Midbrain (tissue), 1 donor: ENCODE measurements at regions not wholly inside any gene's neighbourhood (a gene's known extent, or its start where the extent isn't known, plus 50 kb on each side); places are given as distances from the start of the nearest gene placed in this dataset.

ENCODE experiments used
- DNase-seq: peaks from one replicate; lab custom pipeline; 2025; lab: John Stamatoyannopoulos, UW

DNA sequence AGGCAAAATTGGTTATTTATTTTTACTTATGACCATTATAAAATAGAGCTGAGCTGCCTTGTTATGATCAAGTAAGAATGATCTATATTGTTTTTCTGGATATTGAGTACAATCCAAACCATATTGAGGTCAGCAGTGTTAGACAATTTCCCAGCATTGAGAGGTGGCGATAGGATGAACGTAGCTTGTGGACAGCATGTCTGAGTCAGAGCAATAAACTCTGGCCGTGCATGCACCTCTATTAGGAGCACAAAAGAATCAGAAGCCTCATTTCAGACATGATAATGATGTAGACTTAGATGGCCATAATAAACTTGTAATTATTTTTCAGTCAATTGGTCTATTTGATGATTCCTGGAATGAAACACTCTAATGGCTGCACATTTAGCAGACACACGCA lies 491.6 kb downstream of the RIT2 start:
- no peak for DNase-seq

DNA sequence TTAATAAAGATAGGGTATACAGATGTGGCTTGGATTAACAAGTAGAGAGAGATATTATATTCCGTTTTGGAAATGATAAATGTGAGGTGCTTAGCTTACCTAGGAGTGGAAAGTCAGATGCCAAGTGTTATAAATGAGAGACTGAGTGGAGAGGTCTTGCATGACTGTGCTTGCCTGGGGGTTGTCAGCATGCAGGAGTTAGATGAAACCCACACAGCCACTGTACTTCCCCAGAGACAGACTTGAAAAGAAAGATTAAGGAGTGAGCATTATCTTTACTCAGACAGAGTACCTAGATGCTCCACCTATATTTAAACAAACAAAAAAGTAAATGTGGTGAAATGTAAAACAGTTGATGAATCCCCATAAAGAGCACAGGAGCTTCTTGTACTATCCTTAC lies 482.7 kb downstream of the RIT2 start:
- no peak for DNase-seq

DNA sequence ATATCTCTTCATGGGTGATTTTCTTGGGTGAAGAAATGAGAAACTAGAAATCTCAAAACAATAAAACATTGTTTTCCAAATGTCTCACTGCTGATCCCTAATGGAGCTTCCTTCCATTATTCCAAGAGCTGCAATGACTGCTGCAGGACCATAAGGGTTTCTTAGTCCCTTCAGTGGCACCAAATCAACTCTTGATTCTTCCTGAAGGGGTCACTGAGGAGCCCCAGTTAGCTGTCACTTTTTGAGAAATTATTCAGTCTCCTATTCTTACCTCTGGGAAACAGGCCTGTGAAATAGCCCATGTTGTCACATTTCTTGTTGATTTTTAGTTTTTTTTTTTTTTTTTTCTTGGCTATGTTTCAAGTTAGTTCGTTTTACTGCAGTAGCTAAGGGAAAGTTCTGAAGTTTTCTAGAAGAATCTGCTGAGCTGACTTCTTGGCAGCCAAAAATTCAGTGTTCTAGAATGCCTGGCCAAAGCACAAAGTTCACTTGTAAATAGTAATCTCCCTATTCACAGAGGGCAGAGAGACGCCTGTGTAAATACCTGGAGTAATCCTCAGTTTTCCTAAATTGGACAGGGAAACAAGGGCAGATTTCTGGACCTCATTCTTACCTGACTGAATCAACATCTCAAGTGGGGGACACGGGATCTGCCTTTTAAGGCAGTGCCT lies 480.0 kb downstream of the RIT2 start:
- peak; percentile 37 for DNase-seq

DNA sequence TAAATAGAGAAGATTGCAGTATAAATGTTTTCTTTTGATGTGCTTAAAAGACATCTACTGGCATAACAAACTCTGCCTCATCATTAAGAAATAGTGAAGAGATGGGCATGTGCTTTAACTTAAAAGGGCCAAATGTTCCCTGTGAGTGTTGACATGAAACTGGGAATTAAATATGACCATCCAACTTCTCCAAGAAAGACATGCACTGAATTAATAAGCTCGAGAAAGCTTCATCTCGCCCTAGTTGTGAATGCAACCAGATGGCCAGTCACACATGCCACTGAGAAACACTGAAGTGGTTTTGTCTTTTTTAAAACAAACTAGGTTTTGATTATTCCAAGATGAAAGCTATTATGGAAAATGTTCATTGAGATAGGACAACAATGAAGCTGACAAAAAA lies 479.2 kb downstream of the RIT2 start:
- DNase-seq, result no peak

DNA sequence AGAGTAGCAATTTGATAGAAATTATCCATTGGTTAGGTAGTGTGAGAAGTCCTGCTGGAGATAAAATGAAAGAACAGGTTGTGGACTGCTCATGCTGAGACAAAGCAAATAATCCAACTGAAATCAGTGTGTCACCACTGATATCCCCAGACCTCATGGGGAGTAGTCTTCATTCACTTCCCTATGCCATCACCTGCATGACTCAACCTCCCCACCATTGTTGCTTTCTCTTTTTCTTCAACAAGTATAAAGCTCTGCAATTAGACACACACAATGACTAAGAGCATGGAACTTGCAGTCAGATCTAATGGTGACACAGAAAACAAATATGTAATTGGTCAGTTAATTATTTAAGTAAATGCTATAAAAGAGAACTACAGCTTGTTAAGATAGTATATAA lies 475.3 kb downstream of the RIT2 start:
- DNase-seq, result no peak

DNA sequence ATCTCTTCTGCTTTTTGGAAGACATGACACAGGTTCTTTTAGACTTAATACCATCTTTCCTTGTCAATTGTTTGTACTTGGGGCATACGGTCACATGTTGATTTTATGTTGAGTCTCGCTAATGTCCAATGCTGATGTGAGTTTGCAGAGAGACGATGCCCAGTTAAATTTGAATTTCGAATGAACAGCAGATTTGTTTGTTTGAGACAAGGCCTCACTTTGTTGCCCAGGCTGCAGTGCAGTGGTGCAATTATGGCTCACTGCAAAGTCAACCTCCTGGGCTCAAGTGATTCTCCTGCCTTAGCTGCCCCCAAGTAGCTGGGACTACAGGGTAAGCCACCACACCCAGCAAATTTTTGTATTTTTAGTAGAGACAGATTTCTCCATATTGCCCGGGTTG lies 473.5 kb downstream of the RIT2 start:
- DNase-seq, result peak; percentile 40

DNA sequence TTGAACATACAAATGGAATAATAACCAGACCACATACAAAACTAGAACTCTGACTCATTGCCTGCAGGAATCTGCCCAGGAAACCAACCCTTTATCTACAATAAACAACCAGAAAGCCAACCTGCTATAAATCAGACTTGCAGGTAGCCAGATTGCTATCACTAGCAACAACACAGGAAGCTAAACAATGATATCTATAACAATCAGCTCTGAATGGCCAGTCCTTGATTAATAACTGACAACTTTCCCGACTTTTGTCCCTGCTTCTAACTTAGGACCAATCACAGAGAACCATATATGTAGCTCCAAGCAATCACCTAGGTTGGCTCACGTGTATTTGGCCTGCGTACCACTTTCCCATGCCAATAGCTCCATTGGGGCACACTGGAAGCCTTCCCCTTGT lies 470.8 kb downstream of the RIT2 start:
- DNase-seq, result no peak

DNA sequence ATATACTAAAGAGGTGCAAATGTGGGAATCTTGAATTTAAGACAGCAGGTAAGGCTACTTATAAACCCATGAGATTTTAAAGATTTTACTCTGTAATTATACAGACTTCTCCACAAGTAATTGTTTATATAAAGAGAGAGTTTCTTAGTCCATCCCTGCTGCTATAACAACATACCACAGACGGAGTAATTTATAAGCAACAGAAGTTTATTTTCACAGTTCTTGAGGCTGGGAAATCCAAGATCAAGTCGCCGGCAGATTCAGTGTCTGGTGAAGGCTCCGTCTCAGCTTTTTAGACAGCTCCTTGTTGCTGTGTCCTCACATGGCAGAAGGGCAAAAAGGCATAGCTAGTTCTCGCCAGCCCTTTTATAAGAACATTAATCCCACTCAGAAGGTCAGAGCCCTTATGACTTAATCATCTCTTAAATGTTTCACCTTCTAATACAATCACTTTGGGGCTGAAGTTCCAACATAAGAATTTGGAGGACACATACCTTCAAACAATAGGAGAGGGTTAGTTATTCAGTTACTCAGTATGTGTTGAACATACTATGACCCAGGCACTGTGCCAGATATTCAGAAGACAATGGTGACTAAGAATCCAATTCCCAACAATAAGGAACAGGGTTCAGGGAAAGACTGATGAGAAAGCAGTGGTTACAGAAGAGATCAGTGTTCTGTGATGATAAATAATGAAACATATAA lies 466.0 kb downstream of the RIT2 start:
- DNase-seq, result no peak

DNA sequence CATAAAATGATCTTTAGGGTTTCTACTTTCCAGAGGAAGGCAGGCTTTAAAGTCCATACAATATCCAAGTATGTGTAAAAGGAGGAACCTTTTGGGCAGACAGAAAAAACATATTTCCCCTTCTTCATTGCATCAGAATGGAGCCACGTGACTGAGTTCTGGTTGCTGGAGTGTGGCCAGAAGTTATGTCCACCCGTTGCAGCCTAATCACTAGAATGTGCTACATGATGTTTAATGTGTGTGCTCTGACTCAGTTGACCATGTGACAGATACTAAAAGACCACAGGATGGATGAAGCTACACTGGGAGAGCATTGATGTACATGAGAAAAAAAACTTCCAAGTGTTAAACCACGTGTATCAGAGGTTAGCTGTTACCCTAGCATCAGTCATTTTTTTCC lies 460.9 kb downstream of the RIT2 start:
- no peak for DNase-seq

DNA sequence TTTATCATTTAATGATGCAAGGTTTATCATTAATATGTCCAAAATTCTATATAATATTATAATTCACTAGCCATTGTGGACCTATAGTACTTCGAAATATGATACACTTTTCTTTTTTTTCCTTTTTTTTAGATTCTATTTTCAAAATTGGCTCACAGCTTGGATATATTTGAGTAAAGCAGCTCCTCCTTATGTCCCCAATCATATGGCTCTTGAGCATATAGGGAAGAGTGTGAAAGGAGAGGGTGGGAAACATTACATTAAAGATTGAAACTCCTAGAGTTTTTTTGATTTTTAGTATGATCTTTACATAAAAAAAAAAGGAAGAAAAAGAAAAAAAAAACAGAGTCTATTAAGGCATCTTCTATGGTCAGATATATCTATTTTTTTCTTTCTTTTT lies 457.9 kb downstream of the RIT2 start:
- no peak for DNase-seq

DNA sequence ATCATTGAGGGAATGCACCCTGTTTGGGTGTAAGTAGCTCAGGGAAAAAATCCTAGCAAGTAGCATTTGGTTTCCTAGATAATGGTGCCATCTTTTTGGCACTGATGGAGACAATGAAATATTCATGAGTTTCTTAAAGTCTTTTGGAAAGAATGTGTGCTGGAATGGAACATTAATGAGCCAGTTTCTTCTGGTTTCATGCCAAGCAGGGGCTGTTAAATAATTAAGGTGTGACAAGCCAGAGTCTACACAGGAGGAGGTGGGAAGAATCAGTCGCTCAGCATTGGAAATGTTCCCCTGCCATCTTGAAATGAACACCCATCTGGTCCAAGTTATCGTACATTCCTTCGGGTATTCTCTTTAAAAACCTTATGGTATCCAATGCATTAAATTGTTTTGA lies 457.3 kb downstream of the RIT2 start:
- DNase-seq, result no peak

DNA sequence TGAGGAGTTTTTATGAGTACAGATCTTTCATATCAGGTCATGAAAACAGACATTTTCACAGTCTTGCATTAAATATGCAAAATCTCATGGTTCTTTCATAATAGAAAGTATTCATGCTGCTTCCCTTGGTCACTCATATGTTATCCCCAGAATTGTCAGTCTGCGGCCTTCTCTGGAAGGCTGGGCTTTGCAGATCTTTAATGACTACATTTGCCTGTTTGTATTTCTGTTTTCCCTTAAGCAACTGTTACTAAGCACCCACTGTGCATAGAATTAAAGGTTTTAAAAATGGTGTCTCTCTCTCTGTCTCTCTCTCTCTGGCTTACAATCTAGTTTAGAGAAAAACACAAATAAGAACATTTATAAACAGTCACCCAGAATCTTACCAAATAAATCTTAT lies 456.3 kb downstream of the RIT2 start:
- no peak for DNase-seq

DNA sequence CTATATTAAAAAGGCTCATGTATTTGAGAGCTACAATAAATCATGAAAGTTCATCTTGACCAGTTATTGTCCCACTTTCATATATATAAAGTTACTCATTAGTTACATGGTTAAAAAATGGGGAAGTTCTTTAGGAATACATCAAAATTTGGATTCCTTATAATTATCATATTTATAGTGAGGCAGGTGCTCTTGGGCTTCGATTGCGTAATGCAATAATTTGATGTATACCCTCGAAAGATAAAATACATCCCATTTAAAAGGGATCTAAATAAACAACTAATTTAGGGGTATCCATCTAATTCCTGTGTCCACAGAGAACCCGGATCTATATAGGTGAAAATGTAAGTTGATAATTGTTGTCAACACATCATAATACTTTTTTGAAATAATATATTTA lies 444.6 kb downstream of the RIT2 start:
- DNase-seq, result no peak

DNA sequence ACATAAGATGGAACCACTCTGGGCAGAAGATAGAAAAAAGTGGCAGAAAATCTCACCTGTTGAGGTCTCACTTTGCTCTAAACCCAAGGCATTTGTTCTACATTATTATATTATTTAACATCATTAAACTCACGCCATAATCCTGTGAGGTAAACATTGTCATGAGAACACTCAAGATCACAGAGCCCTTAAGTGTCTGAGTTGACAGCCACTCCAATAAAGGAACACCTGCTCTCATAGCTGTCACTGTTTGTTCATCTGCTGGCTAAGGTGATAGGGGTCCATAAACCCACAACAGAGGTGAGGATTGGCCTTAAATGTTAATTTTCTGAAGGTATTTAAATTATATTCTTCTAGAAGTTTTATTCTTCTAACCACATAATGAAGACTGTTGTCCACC lies 439.7 kb downstream of the RIT2 start:
- DNase-seq, result no peak

DNA sequence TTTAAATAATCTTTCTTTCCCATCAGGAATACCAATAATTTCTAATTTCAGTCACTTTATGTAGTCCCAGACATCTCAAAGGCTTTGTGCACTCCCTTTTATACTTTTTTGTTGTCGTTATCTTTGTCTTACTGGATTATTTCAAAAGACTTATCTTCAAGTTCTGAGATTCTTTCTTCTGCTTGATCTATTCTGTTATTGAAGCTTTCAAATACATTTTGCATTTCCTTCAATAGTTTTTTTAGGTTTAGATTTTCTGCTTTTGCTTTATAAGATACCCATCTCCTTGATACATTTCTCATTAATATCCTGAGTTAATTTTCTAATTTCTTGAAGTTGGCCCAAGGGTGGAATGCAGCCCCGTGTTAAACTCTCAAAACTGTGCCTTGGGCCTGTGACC lies 432.4 kb downstream of the RIT2 start:
- DNase-seq, result no peak

DNA sequence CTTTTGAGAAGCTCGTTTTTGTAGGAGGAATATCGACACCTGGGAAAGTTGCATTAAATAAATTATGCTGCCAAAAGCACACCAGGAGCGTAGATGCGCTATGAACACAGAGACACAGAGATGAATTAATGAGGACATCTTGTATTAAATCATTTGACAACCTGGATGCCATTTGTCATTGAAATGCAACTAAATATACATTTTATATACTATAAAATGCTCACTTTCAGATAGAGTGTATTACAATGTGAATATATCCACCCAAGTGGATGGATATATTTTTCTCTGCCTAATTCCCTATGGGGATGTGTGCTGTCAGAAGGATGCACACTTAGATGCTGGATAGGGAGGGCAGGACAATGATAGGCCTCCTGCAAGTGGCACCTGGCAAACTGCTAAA lies 426.2 kb downstream of the RIT2 start:
- DNase-seq, result no peak
